ENCODE measurements at regions not wholly inside any gene's neighbourhood (a gene's known extent, or its start where the extent isn't known, plus 50 kb on each side); places are given as distances from the start of the nearest gene placed in this dataset.

GRCh38 chr14:65203574-65203973 is 101.3 kb upstream of the MAX start:
- no peak for DNase-seq (ENCODE audit: low spot score)
- Histone ChIP-seq H4K20me1 (replicated peaks; ENCODE audit: insufficient read depth) (no peaks in the 10 kb centered on the region), H3K9me2 (ENCODE audit: insufficient read depth) (no peaks in the 10 kb centered on the region; the same call in 1 of the 2 replicates), H3F3A (replicated peaks; ENCODE audit: low read depth) (no peaks in the 10 kb centered on the region), H3K36me3 (ENCODE audit: insufficient read depth) (no peaks in the 10 kb centered on the region), H3K27me3 (ENCODE audit: insufficient read depth) (no peaks in the 10 kb centered on the region), H3K4me1 (ENCODE audit: insufficient read depth) (no peaks in the 10 kb centered on the region), H2AFZ (no peak overlapping the region), H3K27ac (ENCODE audit: low read depth) (no peak overlapping the region), H3K4me2 (no peak overlapping the region), H3K4me3 (no peak overlapping the region), H3K79me2 (replicated peaks; ENCODE audit: insufficient read depth) (no peaks in the 10 kb centered on the region)
- Mint-ChIP-seq H3K9me3 (peaks cover 6% of the 10 kb centered on the region), H3K27me3 (ENCODE audit: insufficient read depth, low read depth, poor library complexity) (peaks cover 9% of the 10 kb centered on the region), H3K4me3 (no peak overlapping the region), H3K4me1 (no peaks in the 10 kb centered on the region; the same call in 2 of the 3 replicates), H3K27ac (no peak overlapping the region), H3K36me3 (ENCODE audit: low read depth) (0 out of 3 replicates have a peak, but pooled peaks cover 2% of the 10 kb centered on the region)
- TF ChIP-seq POLR2AphosphoS5 (IDR thresholded peaks at IDR 0.05; ENCODE audit: low read depth) (no peak), JUNB (IDR thresholded peaks at IDR 0.05; ENCODE audit: unreplicated experiment) (no peak), EZH2 (IDR thresholded peaks at IDR 0.05; ENCODE audit: low read depth, unreplicated experiment) (no peak)
- ATAC-seq, result no peak

GRCh38 chr14:65204056-65204455 is 101.7 kb upstream of the MAX start:
- Histone ChIP-seq H3K27me3 (ENCODE audit: insufficient read depth) (no peaks in the 10 kb centered on the region), H3K27ac (ENCODE audit: low read depth) (no peak overlapping the region), H3K4me2 (no peak overlapping the region), H3F3A (replicated peaks; ENCODE audit: low read depth) (no peaks in the 10 kb centered on the region), H3K36me3 (ENCODE audit: insufficient read depth) (no peaks in the 10 kb centered on the region), H3K4me1 (ENCODE audit: insufficient read depth) (no peaks in the 10 kb centered on the region), H2AFZ (no peak overlapping the region), H3K9me2 (ENCODE audit: insufficient read depth) (no peaks in the 10 kb centered on the region; the same call in 1 of the 2 replicates), H3K79me2 (replicated peaks; ENCODE audit: insufficient read depth) (no peaks in the 10 kb centered on the region), H3K4me3 (no peak overlapping the region), H4K20me1 (replicated peaks; ENCODE audit: insufficient read depth) (no peaks in the 10 kb centered on the region)
- no peak for TF ChIP-seq ETS1 (IDR thresholded peaks at IDR 0.05)
- TF ChIP-seq EZH2 (IDR thresholded peaks at IDR 0.05; ENCODE audit: low read depth, unreplicated experiment), result no peak
- no peak for TF ChIP-seq NANOG (IDR thresholded peaks at IDR 0.05; ENCODE audit: borderline replicate concordance)
- no peak for TF ChIP-seq STAT1 (IDR thresholded peaks at IDR 0.05; ENCODE audit: unreplicated experiment)
- TF ChIP-seq ZNF331 (CRISPR knock-in tag; IDR thresholded peaks at IDR 0.05; ENCODE audit: low read depth), result no peak
- ATAC-seq, result no peak
- H3K4me1 Mint-ChIP-seq, result no peaks in the 10 kb centered on the region; the same call in 2 of the 3 replicates
- H3K9me3 Mint-ChIP-seq, result peaks cover 6% of the 10 kb centered on the region
- H3K27me3 Mint-ChIP-seq (ENCODE audit: insufficient read depth, low read depth, poor library complexity), result peaks cover 9% of the 10 kb centered on the region
- DNase-seq (ENCODE audit: low spot score), result no peak
- no peak overlapping the region for H3K27ac Mint-ChIP-seq
- H3K36me3 Mint-ChIP-seq (ENCODE audit: low read depth), result 0 out of 3 replicates have a peak, but pooled peaks cover 2% of the 10 kb centered on the region
- H3K4me3 Mint-ChIP-seq, result no peak overlapping the region

GRCh38 chr14:65206078-65206447 is 103.7 kb upstream of the MAX start:
- Histone ChIP-seq H3K4me3 (no peak overlapping the region), H2AFZ (peak overlapping the region; percentile 52; the same call in 1 of the 2 replicates), H3K36me3 (ENCODE audit: insufficient read depth) (no peaks in the 10 kb centered on the region), H3K4me1 (ENCODE audit: insufficient read depth) (no peaks in the 10 kb centered on the region), H4K20me1 (replicated peaks; ENCODE audit: insufficient read depth) (no peaks in the 10 kb centered on the region), H3F3A (replicated peaks; ENCODE audit: low read depth) (no peaks in the 10 kb centered on the region), H3K4me2 (no peak overlapping the region), H3K27ac (ENCODE audit: low read depth) (no peak overlapping the region), H3K27me3 (ENCODE audit: insufficient read depth) (no peaks in the 10 kb centered on the region), H3K9me2 (ENCODE audit: insufficient read depth) (no peaks in the 10 kb centered on the region; the same call in 1 of the 2 replicates), H3K79me2 (replicated peaks; ENCODE audit: insufficient read depth) (no peaks in the 10 kb centered on the region)
- DNase-seq (ENCODE audit: low spot score) (no peak), ATAC-seq (no peak)
- Mint-ChIP-seq H3K27me3 (ENCODE audit: insufficient read depth, low read depth, poor library complexity) (peaks cover 7% of the 10 kb centered on the region), H3K27ac (no peak overlapping the region), H3K4me3 (no peak overlapping the region), H3K9me3 (peaks cover 6% of the 10 kb centered on the region), H3K4me1 (no peaks in the 10 kb centered on the region; the same call in 2 of the 3 replicates), H3K36me3 (ENCODE audit: low read depth) (0 out of 3 replicates have a peak, but pooled peaks cover 2% of the 10 kb centered on the region)
- TF ChIP-seq JUNB (IDR thresholded peaks at IDR 0.05; ENCODE audit: unreplicated experiment) (no peak), ZNF114 (CRISPR knock-in tag; IDR thresholded peaks at IDR 0.05) (no peak)

Measured in GM23338 (cell line).